ENCODE measurements at regions not wholly inside any gene's neighbourhood (a gene's known extent, or its start where the extent isn't known, plus 50 kb on each side); places are given as distances from the start of the nearest gene placed in this dataset.
A peak's percentile ranks its signal among the peaks of the same experiment; 100 is the strongest.

DNA sequence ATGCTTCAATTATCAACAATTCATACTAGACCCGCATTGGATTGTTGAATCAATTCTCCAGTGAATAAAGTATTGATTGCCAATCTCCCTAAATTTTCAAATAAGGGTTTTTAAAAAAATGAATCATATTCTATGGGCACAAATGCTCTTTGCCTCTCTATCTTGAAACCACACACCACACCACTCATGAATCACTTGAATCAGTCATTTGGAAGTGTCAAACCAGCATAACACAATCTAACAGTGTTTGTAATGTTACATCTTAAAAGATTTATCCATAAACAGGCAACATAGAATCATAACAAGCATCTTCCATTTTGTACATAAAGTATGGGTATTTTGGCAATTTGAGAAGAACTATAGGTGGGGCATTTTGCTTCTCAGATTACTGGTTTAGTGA is 219.5 kb upstream of the MIR17HG start:
- no peak for DNase-seq (ENCODE audit: low read depth in 2 of 2)

- no peak for DNase-seq (ENCODE audit: low read depth in 2 of 2)
Observed at GRCh38 chr13:91132381-91132780, 215.1 kb upstream of the MIR17HG start.

DNA sequence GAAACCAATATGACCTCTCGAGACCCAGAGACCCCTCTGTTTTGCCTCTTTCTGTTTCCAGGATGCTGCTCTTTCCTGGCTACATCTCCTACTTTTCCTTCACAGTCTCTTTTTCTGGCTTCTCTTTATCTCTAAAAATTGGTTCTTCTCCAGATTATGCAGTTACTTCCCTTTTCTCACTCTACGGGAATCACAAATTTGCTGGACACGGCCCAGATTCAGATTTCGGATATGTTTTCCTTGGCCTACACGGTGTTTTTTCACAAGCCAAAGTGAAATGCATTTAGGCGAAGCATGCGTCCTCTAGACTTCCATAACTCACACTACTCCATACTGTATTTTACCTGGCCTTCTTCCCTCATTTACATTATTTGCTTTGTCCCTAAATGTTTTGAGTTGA is 214.7 kb upstream of the MIR17HG start:
- DNase-seq (ENCODE audit: low read depth in 2 of 2), result no peak

DNA sequence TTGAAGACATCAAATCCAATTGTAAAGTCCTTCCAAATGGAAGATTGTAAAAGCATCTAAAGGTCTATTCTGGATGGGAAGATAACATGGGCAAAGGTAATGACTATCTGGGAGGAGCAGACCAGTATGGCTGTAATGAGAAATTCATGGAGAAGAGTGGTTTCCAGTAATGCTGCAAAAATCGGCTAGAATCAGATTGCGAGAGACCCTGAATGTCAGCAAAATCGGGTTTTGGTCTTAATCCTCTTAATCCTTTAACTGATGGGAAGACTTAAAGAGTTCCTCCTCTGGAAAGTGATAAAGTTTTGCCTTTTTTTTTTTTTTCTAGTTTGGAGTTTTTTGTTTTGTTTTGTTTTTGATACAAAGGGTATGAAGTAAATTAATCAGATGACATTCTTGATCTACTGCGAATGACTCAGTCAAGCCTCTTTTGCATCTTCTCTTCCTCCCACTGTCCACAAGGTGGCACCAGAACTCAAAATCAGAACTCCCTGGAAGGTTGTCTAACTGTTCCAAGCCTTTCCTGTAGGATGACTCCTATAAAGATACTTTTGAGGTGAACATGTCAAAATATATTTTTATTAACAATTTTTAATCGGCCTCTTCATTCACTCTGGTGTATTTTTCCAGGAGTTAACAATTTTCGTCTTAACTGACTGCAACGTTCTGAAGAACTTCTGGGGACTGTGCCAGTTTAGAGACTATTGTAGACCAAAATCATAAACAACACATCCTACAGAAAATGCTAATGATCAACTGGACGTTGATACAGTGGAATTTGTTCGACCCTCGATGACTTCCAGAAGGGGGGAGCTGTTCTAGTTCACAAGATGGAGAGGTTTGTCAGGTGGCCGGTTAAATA is 213.3 kb upstream of the MIR17HG start:
- DNase-seq (ENCODE audit: low read depth in 2 of 2), result peak in 1 of 2 experiments; percentile 13

GRCh38 chr13:91134803-91135184 is 212.7 kb upstream of the MIR17HG start:
- DNase-seq (ENCODE audit: low read depth in 2 of 2), result no peak

GRCh38 chr13:91135376-91135775 is 212.1 kb upstream of the MIR17HG start:
- DNase-seq (ENCODE audit: low read depth in 2 of 2), result no peak

- DNase-seq (ENCODE audit: low read depth in 2 of 2), result no peak
Observed at GRCh38 chr13:91135968-91136367, 211.5 kb upstream of the MIR17HG start.

GRCh38 chr13:91136806-91137205 is 210.7 kb upstream of the MIR17HG start:
- no peak for DNase-seq (ENCODE audit: low read depth in 2 of 2)

- DNase-seq (ENCODE audit: low read depth in 2 of 2), result no peak
Observed at GRCh38 chr13:91139232-91139631, 208.3 kb upstream of the MIR17HG start.

GRCh38 chr13:91141543-91142061 is 205.9 kb upstream of the MIR17HG start:
- DNase-seq (ENCODE audit: low read depth in 2 of 2), result no peak

DNA sequence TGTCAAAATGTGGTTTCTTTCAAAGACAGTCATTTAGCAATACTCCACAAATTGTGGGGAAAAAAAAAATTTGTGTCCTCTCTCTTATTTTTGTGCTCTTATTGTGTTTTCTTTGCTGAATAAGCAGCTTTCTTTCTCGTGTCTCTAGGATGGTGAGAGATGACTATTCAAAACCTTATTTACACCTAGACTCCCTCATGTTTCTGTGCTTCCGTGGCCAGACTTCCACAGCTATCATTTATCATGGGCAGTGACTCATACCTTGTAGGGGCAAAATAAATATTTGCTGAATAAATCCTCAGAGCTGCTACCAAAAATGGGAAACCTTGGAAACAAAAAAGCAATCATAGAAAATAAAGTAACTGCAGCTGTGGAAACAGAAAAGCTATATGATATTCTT is 204.9 kb upstream of the MIR17HG start:
- no peak for DNase-seq (ENCODE audit: low read depth in 2 of 2)

DNA sequence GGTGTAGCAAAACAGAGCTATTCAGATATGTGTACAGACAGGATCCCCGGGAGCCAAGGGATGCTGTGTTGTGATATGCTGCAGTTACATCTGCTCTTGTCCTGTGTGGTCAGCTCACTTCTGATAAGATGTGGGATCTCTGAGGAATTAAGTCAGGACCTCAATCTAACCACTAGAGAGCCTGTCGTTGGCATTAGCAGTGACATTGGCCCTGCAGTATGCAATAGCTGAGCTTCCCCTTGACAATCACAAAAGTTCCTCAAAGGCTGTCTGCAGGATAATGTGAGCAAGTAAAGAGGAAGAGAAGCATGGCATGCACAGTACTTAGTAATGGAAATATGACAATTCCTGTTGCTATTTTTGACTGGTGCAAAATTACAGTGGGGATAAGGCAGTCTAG is 203.4 kb upstream of the MIR17HG start:
- no peak for DNase-seq (ENCODE audit: low read depth in 2 of 2)

GRCh38 chr13:91144486-91144885 is 203.0 kb upstream of the MIR17HG start:
- DNase-seq (ENCODE audit: low read depth in 2 of 2), result no peak

- DNase-seq (ENCODE audit: low read depth in 2 of 2), result no peak
Observed at GRCh38 chr13:91145571-91146205, 201.8 kb upstream of the MIR17HG start.

- DNase-seq (ENCODE audit: low read depth in 2 of 2), result no peak
Observed at GRCh38 chr13:91146601-91147000, 200.9 kb upstream of the MIR17HG start.

GRCh38 chr13:91148098-91148497 is 199.4 kb upstream of the MIR17HG start:
- no peak for DNase-seq (ENCODE audit: low read depth in 2 of 2)

DNA sequence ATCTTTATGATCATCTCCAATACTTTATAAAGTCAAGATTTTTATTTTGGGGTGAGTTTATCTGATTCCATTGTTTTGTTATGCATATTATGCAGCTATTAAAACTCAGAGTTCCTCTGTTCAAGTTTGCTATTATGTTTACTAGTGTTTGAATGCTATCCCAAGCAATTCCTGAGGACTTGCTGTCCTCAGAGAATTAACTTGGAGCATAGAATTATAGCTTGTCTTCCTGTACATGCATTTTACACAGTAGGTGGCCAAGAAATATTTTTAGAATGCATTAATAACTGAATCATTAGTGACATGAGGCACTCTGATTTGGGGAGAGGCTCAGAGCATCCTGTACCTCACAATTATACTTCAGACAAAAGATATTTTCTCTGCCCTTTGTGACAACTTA is 195.6 kb upstream of the MIR17HG start:
- DNase-seq (ENCODE audit: low read depth in 2 of 2), result no peak

DNA sequence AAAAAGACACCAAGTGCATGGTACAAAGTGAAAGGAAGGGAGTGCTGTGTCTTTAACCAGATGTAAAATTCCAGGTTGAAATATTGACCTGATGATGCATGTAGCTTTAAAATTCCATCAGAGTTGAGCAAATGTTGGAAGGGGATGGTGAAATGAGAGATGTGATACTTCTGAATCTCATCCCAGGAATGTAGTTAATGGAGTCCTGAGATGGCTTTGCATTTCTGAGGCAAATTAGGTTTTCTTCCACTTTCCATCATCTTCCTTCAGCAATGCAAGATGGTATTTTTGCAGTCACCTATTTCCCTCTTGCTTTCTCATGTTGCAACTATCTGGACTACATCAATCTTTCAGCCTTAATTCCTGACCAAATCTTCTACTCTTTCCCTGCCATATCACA is 194.1 kb upstream of the MIR17HG start:
- DNase-seq (ENCODE audit: low read depth in 2 of 2), result no peak

DNA sequence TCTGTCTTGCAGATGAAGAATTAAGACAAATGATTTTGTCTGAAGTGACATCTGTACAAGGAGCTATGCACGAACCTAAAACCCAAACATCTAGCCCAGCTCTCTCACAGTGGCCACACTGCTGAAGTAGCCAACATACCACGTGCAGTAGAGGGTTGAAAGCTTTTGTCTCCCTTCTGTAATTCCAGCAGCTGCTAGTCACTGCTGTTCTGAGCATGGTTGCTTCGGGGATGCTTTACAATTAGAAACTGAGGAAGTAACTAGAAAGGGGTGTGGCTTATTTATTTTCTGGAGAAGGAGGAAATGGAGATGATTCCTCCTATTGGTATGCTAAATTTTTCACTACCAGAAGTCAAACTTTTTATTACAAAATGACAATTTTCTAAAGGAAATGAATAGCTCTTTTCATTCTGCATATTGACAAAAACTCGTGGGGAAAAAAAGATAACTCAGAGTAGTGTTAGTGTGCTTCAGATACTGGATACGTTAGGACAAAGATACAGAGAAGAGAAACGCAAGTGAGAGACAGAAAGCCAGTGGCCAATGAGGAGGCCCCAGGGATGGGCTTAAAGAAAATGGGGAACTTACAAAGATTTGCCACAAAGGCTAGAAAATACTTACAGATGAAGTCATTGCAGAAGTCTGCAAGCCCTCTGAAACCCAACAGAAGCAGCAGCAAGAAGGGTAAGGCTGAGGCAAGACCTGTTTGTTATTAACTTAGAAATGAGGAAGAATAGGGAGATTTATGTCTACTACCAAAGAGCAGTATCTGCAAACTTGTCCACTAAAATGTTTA is 192.7 kb upstream of the MIR17HG start:
- no peak for DNase-seq (ENCODE audit: low read depth in 2 of 2)

DNA sequence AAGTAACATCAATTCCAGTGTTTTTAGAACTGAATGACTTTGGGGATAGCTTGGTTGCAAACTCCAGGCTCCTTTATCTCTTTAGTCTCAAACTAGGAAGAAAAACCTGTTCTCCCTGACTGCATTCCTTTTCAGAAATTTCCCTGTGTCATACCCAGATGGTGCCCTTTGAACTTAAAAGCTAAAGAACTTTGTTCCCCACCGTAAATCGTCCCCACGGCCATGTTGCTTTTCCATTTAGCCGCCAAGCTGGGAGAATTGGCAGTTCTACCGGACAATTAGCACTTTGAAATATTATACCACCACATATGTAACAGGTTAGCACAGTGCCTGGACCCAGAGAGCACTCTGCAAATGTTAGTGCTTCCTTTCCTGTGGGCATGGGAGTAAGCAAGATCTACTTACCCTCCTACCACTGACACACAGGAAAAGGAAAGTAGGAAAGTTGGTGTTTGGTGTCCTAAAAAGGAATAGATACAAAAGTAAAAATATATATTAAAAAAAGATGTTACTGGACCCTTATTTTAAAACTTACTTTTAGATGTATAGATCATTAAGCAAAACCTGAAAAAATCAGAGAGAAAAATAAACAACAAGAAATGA is 191.9 kb upstream of the MIR17HG start:
- no peak for DNase-seq (ENCODE audit: low read depth in 2 of 2)

DNA sequence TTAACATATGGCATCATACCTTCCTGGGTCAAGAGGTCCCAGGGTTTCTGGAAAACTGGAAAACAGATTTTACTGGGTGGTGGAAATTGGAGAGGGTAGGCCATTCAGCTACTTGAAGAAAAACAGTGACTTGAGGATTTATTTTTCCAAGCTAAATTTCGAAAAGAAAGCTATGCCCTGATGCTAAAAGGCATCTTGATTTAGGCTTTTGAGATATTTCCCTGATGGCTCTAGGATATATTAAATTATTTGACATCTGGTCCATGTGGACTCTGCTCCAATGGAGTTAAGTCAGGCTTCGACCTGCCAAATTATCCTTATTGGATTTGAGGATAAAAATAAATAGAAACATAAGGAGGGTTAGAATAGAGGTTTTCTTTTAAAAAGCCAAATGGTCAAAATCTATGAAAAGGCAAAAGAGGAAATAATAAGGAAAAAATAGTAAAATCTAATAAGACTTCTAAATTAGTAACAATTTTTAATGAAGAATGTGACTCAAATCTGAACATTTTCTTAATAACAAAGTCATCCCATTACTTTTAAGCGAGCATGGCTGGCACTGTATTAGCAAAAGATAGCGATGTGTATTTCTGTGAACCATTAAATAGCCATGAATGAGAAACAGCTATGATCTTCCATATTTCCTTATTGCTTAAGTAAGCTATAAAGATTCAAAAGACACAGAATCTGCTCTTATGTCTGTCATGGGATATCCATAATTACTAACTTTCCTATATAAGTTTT is 190.0 kb upstream of the MIR17HG start:
- DNase-seq (ENCODE audit: low read depth in 2 of 2), result no peak

Data from stimulated activated CD4-positive, alpha-beta T cell treated with anti-CD3 and anti-CD28 coated beads, Interleukin-12 subunit alpha, Interleukin-12 subunit beta, amount 100 ng/mL, for 24 hours (primary cell).